Erythroblast (primary cell): ENCODE measurements at regions not wholly inside any gene's neighbourhood (a gene's known extent, or its start where the extent isn't known, plus 50 kb on each side); places are given as distances from the start of the nearest gene placed in this dataset.
A peak's percentile ranks its signal among the peaks of the same experiment; 100 is the strongest.
"Not testable (repeated sequence)": the region's sequence is repeated elsewhere in the genome, so short reads cannot be mapped to it uniquely, and the experiment has no call there.

ENCODE experiments used
- DNase-seq, 2 experiments: peaks; one replicate each; lab custom pipeline; 2025; lab: John Stamatoyannopoulos, UW
- GATA1 ChIP-seq: IDR thresholded peaks from 2 replicates; pipeline ENCODE4 v1.6.1; 2011; ENCODE audit warnings: low read depth, mild to moderate bottlenecking, control low read depth, low read length, moderate library complexity
- POLR2A ChIP-seq: IDR thresholded peaks from 2 replicates; pipeline ENCODE4 v1.6.1; 2011; ENCODE audit warnings: mild to moderate bottlenecking, low read length

DNA sequence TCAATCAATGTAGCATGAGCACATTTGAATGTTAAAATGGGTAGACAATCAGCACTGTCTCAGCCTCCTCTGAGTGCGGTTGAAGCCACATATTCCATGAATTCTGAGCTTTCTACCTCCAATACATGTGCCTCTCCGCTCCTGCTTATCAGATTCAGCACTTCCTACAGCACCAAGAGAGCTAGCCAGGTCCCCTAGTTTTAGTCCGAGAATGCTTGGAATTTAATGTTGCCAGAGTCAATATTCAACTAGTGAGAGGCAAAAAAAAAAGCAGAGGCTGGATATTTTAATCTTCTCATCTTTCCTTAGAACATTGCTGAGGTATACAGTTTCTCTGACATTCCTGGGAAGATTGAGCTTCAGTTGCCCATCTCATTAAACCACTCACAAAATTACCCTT, 1979.1 kb upstream of the CDH9 start:
- no peak for DNase-seq
- no peak for TF ChIP-seq POLR2A
- no peak for TF ChIP-seq GATA1

DNA sequence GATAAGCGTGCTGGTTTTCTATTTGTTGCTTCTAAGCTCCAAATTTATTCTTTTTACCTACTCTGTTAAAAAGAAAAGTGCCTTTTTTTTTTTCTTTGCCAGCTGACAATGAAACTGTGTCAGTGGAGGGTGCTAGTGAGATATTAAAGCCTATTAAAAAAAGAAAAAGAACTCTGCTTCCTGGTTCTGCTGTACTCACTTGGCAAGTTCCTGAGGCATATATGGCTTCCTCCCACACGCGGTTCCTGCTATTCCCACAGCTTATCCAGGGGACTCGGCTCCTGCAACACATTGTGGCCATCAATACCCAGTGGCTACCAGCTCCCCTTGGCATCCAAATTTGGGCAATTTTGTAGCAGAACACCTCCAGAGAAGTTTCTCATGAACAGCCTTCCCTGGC, 1977.7 kb upstream of the CDH9 start:
- TF ChIP-seq GATA1 (no peak), POLR2A (no peak)

DNA sequence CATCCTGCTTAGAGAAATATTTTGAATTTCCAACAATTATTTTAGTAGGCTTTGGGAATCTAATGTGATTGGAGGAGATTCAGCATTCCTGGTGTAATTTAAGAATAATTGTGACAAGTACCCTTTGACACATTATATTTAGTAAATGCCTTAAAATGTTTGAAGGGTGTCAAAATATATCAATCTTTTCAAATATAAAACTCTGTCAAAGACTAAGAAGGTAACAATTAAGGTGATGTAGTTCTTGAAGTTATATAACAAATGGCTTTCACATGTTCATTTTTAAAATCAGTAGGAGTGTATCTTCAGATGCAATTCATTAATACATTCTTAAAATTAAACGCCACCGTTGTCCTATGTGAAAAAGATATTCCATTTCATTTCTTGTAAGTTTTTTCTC, 1977.1 kb upstream of the CDH9 start:
- no peak for DNase-seq
- TF ChIP-seq GATA1 (no peak), POLR2A (no peak)

More for the DNA sequence above, 1977.7 kb upstream of the CDH9 start:
- no peak for DNase-seq

DNA sequence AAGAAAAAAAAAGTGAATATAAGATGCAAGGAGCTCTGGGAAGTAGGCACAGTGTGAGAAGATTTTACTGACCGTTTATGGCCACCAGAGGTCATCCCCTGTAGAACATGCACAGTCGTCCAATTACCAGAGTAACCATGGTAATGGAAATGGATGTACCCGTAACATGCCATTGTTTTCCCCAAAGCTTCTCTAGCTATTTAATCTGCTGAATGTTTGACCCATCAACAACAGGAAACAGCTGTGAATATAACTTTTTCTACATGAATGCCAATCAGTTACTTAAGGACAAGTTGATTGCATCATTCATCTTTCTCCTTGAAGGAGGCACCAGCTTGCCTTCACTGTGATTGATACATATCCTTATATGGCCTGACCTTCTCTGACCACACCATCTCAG, 1967.0 kb upstream of the CDH9 start:
- TF ChIP-seq GATA1 (no peak), POLR2A (no peak)
- peak; percentile 1 to 2 for DNase-seq

DNA sequence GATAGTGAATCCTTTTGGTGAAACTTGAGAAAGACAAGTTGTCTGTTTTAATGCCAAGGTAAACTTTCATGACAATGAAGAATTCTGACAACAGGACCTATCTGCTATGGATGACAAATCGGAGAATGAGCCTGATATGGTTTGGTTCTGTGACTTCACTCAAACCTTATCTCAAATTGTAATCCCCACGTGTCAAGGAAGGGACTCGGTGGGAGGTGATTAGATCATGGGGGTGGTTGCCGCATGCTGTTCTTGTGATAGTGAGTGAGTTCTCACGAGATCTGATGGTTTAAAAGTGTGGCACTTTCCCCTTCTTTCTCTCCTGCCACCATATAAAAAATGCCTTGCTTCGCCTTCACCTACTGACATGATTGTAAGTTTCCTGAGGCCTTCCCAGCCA, 1964.1 kb upstream of the CDH9 start:
- TF ChIP-seq POLR2A, result no peak
- no peak for TF ChIP-seq GATA1
- no peak for DNase-seq

DNA sequence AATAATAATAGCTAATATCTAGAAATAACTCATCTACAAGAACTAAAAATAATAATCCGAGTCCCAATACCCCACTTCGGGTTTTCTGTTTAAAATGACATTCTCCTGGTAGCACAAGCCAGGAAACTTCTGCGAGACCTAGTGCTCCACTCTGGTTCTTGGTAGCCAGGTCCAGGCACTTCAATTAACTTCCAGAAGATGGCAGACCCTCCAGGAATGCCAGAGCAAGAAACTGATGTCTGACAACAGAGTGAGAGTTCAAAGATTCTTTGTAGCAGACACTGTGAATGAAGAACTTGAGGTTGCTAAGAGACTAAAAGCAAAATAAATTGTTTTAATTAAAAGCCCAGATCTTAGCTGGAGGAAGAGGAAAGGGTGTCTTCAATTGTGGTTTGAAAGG, 1963.3 kb upstream of the CDH9 start:
- DNase-seq, result no peak
- no peak for TF ChIP-seq POLR2A

DNA sequence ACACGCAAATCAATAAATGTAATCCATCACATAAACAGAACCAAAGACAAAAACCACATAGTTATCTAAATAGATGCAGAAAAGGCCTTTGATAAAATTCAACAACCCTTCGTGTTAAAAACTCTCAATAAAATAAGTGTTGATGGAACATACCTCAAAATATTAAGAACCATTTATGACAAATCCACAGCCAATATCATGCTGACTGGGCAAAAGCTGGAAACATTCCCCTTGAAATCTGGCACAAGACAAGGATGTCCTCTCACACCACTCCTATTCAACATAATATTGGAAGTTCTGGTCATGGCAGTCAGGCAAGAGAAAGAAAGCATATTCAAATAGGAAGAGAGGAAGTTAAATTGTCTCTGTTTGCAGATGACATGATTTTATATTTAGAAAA, 1946.3 kb upstream of the CDH9 start:
- TF ChIP-seq GATA1 (no peak), POLR2A (no peak)
- DNase-seq, result no peak

DNA sequence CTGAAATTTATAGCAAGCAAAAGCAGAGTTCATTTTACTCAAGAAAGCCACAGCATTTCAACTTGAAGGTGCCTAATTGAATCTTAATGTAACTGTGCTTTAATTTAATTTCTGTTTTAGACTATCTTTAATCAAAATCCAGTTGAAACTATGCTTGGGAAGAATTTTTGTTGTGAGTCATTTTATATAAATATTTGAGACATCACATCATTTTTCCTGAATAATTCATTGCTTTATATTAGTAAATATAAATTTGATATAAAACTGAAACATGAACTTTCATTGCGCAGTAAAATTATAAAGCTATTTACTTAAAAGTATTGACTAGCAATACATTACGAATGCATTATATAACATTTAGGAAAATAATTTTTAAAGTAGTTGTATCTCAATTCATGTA, 1937.1 kb upstream of the CDH9 start:
- no peak for TF ChIP-seq POLR2A
- TF ChIP-seq GATA1, result no peak
- no peak for DNase-seq

DNA sequence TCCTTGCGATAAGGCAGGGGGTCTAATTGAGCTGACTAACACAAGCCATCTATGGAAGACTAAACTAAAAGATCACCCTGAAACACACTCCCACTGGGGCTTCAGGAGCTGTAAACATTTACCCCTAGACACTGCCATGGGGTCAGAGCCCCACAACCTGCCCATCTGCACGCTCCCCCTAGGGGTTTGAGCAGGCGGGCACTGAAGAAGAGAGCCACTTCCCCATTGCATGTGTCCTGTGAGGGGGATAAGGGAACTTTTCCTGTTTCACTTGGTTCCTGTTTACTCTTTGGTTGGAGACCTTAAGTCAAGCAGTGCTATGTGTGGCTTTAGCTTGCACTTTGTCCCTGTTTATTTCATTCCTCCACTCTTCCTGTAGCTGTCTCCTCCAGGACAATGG, 1929.5 kb upstream of the CDH9 start:
- no peak for TF ChIP-seq POLR2A
- TF ChIP-seq GATA1, result no peak
- no peak for DNase-seq

DNA sequence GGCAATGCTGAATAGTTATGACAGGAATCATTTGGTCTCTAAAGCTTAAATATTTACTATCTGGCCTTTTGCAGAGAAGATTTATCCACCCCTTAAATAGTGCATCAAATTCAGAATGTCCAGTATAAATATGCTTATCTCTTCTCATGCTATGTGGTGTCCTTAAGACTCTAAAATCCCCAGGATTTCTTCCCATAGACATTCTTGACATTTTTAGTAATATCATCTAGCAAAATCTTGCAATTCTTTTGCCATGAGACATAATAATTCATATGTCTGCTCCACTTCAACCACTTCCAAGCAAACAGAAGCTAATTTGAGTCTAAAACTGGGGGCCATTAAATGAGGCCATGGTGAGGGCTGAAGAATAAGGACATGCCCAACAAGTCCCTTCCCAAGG, 1923.4 kb upstream of the CDH9 start:
- no peak for DNase-seq
- TF ChIP-seq GATA1 (no peak), POLR2A (no peak)

DNA sequence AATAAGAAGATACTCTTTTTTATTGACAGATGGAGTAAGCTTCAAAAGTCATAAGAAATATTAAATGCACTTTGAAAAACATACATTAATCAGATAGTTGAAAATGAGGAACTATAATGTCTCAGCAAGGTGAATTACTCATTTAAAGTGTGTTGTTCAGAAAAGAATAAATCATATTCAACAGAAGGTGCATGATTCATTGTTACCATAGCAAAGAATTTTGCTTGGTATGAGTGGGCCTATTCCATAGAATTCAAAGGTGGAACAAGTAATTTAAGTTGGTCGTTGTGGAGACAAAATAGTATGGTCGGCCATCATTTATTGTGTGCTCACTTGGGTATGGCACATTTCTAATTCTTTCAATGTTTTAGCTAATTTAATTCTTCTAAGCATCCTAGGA, 1920.2 kb upstream of the CDH9 start:
- no peak for DNase-seq
- TF ChIP-seq GATA1 (no peak), POLR2A (no peak)

DNA sequence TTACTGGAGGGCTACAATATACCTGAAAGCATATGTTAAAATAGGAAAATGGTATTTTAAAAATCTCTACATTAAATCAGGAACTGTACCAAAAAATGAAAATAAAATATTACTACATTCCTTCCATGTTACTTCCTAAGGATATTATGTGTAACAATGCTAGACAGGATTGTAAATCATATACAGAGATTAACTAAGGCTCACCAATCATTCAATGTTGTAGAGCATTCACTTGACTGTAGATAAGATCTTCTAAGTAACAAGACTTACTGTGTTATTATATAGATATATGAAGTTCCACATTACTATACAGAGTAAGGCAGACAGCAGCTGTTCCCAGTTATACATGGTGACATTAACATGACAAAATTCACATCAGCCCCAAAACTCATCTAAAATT, 1919.1 kb upstream of the CDH9 start:
- DNase-seq, result no peak
- TF ChIP-seq GATA1, result no peak

DNA sequence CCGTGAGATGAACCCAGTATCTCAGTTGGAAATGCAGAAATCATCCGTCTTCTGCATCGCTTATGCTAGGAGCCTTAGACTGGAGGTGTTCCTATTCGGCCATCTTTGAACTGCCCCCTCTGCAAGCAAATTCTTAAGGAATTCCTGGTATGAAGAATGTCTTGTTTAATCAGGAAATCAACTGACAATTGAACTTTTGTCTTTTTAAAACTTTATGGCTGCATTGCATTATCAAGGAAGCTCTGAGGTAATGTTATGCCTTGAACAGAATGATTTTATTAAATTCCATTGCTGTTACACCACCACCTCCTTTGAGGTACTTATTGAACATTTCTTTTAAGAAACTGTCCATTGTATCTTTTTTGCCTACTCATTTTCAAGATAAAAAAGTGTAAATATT, 1915.7 kb upstream of the CDH9 start:
- no peak for DNase-seq
- no peak for TF ChIP-seq GATA1
- TF ChIP-seq POLR2A, result no peak

DNA sequence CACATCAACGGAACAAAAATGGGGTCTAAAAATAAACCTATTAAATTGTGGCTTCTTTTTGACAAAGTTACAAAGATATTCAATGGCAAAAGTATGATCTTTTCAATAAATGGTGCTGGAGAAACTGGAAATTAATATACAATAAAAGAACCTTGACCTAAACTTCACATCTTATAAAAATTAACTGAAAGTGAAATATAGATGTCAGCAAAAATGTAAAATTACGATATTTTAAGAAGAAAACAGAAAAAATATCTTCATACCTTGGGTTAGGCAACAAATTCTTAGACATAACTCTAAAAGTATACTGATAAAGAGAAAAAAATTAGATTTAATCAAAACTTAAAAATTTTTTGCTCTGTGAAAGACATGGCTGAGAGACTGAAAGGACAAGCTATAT, 1909.5 kb upstream of the CDH9 start:
- no peak for DNase-seq
- TF ChIP-seq GATA1 (no peak), POLR2A (no peak)

DNA sequence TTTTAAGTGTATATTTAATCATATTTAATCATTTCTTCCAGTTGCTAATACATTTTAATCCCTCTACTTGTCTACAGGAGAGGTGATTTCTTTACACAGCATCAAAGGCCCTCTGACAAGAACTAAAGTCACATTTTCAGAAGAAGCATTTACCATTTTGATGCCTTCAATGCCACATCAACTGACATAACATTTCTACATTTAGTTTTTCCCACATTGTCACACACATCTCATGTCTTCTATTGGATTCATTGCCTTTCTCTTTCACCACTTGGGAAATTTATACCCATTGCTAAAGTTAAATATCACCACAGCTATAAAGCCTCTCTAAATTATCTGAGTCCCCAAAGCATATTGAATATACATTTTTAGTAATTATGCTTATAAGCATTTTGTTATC, 1907.5 kb upstream of the CDH9 start:
- TF ChIP-seq POLR2A, result no peak
- TF ChIP-seq GATA1, result no peak
- DNase-seq, result no peak

DNA sequence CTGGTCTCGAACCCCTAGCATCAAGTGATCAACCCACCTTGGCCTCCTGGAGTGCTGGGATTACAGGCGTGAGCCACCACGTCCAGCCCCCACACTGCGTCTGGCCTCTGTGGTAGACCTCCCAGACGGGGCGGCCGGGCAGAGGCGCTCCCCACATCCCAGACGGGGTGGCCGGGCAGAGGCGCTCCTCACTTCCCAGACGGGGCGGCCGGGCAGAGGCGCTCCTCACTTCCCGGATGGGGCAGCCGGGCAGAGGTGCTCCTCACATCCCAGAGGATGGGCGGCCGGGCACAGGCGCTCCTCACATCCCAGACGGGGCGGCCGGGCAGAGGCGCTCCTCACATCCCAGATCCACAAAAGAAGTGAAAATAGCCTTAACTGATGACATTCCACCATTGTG, 1891.0 kb upstream of the CDH9 start:
- DNase-seq, result not testable (repeated sequence)

DNA sequence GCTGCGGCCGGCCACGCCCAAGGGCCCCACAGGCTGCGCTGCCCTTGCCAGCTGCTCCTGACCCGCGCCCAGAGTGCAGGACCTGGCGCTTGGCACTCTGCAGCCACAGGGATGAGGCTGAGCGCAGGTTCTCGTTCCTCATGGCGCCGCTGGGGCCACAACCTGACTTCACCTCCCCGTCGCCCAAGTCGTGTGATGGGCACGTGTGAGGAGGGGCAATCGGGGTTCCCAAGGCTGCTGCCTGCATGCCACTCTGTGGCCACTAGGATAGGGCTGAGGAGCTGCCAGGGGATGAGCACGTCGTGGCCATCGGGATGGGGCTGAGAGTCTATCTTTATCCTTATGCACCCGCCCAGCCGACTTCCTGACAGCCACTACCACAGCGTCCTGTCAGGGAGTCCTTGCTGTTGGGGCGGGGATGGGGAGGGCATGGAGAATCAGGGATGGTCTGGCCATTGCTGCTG, 1890.0 kb upstream of the CDH9 start:
- not testable (repeated sequence) for DNase-seq
